GM23338 (cell line): ENCODE measurements at regions not wholly inside any gene's neighbourhood (a gene's known extent, or its start where the extent isn't known, plus 50 kb on each side); places are given as distances from the start of the nearest gene placed in this dataset.

Source experiments
- CREB1 ChIP-seq: fragments of 250-450 bp; sonication (Bioruptor Pico); IDR thresholded peaks from 2 replicates; pipeline ENCODE4 v1.5.0; 2020; ENCODE audit warnings: low read depth, mild to moderate bottlenecking, moderate library complexity
- CTCF ChIP-seq, 2 experiments: fragments of 200-600 bp in 1 of 2; sonication (generic) in 1 of 2; conservative IDR thresholded peaks; 2 replicates each; pipeline versions ENCODE4 v1.5.1 to v1.6.1; 2016 to 2017; ENCODE audit warnings: antibody characterized with exemption in 2 of 2, low read depth in 2 of 2, mild to moderate bottlenecking in 2 of 2, moderate library complexity in 1 of 2
- ETS1 ChIP-seq: IDR thresholded peaks from 2 replicates; pipeline ENCODE4 v1.6.1; 2016; ENCODE audit warnings: antibody characterized with exemption
- EZH2 ChIP-seq: fragments of 200-600 bp; sonication (generic); IDR thresholded peaks from one replicate; pipeline ENCODE4 v1.8.0; 2017; ENCODE audit warnings: antibody characterized with exemption, mild to moderate bottlenecking, low read depth; ENCODE audit not compliant: unreplicated experiment
- EZH2phosphoT487 ChIP-seq: fragments of 200-600 bp; sonication (generic); IDR thresholded peaks from one replicate; pipeline ENCODE4 v1.8.1; 2018; ENCODE audit warnings: antibody characterized with exemption; ENCODE audit not compliant: unreplicated experiment
- JUNB ChIP-seq: IDR thresholded peaks from one replicate; pipeline ENCODE4 v1.6.1; 2016; ENCODE audit warnings: antibody characterized with exemption; ENCODE audit not compliant: unreplicated experiment
- NANOG ChIP-seq: IDR thresholded peaks from 2 replicates; pipeline ENCODE4 v1.6.1; 2016; ENCODE audit warnings: antibody characterized with exemption, borderline replicate concordance
- POLR2AphosphoS5 ChIP-seq: IDR thresholded peaks from 2 replicates; pipeline ENCODE4 v1.6.1; 2016; ENCODE audit warnings: antibody characterized with exemption, low read depth
- STAT1 ChIP-seq: IDR thresholded peaks from one replicate; pipeline ENCODE4 v1.6.1; 2016; ENCODE audit warnings: antibody characterized with exemption; ENCODE audit not compliant: unreplicated experiment

- no peak for TF ChIP-seq CTCF (conservative IDR thresholded peaks at IDR 0.05; ENCODE audit: low read depth in 2 of 2)
- no peak for TF ChIP-seq ETS1
- no peak for TF ChIP-seq JUNB
- TF ChIP-seq EZH2: no peak
- TF ChIP-seq POLR2AphosphoS5: no peak
- TF ChIP-seq NANOG: no peak
- TF ChIP-seq CREB1: no peak
- no peak for TF ChIP-seq STAT1
- TF ChIP-seq EZH2phosphoT487: no peak
These were observed 1242.0 kb downstream of the AMY1C start for GRCh38 chr1:104991702-104992101.
